OCI-LY3 (cell line): ENCODE measurements at regions not wholly inside any gene's neighbourhood (a gene's known extent, or its start where the extent isn't known, plus 50 kb on each side); places are given as distances from the start of the nearest gene placed in this dataset.

Experiments
- H2AFZ ChIP-seq: fragments of 200-600, 300-600 bp; shearing (Covaris generic); 2 replicates; pipeline ENCODE4 v1.6.0; 2014; ENCODE audit warnings: antibody characterized with exemption, low read depth, low read length
- H3K27ac ChIP-seq: fragments of 200-600, 300-600 bp; sonication (generic); 2 replicates; pipeline ENCODE4 v1.5.1; 2014; ENCODE audit warnings: mild to moderate bottlenecking, low read length, moderate library complexity, mixed read lengths
- H3K27me3 ChIP-seq: fragments of 200-600, 300-600 bp; sonication (generic); 2 replicates; pipeline ENCODE4 v1.6.1; 2014; ENCODE audit warnings: low read depth, low read length, mixed read lengths
- H3K36me3 ChIP-seq: fragments of 200-600, 300-600 bp; sonication (generic); replicated peaks from 2 replicates; pipeline ENCODE3; 2014; ENCODE audit warnings: low read depth, low read length, mixed read lengths
- H3K4me1 ChIP-seq: fragments of 300-600, 200-600 bp; sonication (generic); 2 replicates; pipeline ENCODE4 v1.6.1; 2014; ENCODE audit warnings: low read length, mixed read lengths
- H3K4me2 ChIP-seq: fragments of 200-600, 300-600 bp; sonication (generic); 2 replicates; pipeline ENCODE4 v1.6.1; 2014; ENCODE audit warnings: low read length, mixed read lengths
- H3K4me3 ChIP-seq: fragments of 300-600, 200-600 bp; sonication (generic); 2 replicates; pipeline ENCODE4 v1.5.1; 2014; ENCODE audit warnings: antibody characterized with exemption, mild to moderate bottlenecking, low read length, moderate library complexity
- H3K79me2 ChIP-seq: fragments of 300-600, 200-600 bp; shearing (Covaris generic); 2 replicates; pipeline ENCODE4 v1.6.1; 2014; ENCODE audit warnings: mild to moderate bottlenecking, low read length, mixed read lengths
- H3K9ac ChIP-seq: fragments of 300-600, 200-600 bp; shearing (Covaris generic); 2 replicates; pipeline ENCODE4 v1.6.0; 2014; ENCODE audit warnings: mild to moderate bottlenecking, low read length, moderate library complexity
- H3K9me3 ChIP-seq: fragments of 200-600, 300-600 bp; shearing (Covaris generic); 2 replicates; pipeline ENCODE4 v1.6.1; 2014; ENCODE audit warnings: low read length, mixed read lengths; ENCODE audit not compliant: insufficient read depth
- H4K20me1 ChIP-seq: fragments of 200-600, 300-600 bp; sonication (generic); 2 replicates; pipeline ENCODE4 v1.6.1; 2016; ENCODE audit warnings: low read length, mixed read lengths; ENCODE audit not compliant: insufficient read depth
- EZH2phosphoT487 ChIP-seq: fragments of 200-600 bp; shearing (Covaris generic); IDR thresholded peaks from 2 replicates; pipeline ENCODE4 v1.6.1; 2018; ENCODE audit warnings: antibody characterized with exemption, mixed run types, low read depth
- TF ChIP-seq, protein P1 (sequence below): fragments of 200-600, 300-600 bp; sonication (generic); IDR thresholded peaks from 2 replicates; pipeline ENCODE4 v1.5.1; 2014; ENCODE audit warnings: antibody characterized with exemption, low read length, low read depth

GRCh38 chr10:125325326-125325725 lies 165.0 kb upstream of the CTBP2 start:
- Histone ChIP-seq H3K4me2 (no peak overlapping the region), H4K20me1 (no peaks in the 10 kb centered on the region), H3K4me1 (no peaks in the 10 kb centered on the region), H3K27ac (no peak overlapping the region), H3K4me3 (no peak overlapping the region), H2AFZ (no peak overlapping the region), H3K36me3 (no peaks in the 10 kb centered on the region), H3K9ac (no peak overlapping the region), H3K79me2 (no peaks in the 10 kb centered on the region), H3K27me3 (no peaks in the 10 kb centered on the region), H3K9me3 (no peaks in the 10 kb centered on the region)
- TF ChIP-seq, protein P1, sequence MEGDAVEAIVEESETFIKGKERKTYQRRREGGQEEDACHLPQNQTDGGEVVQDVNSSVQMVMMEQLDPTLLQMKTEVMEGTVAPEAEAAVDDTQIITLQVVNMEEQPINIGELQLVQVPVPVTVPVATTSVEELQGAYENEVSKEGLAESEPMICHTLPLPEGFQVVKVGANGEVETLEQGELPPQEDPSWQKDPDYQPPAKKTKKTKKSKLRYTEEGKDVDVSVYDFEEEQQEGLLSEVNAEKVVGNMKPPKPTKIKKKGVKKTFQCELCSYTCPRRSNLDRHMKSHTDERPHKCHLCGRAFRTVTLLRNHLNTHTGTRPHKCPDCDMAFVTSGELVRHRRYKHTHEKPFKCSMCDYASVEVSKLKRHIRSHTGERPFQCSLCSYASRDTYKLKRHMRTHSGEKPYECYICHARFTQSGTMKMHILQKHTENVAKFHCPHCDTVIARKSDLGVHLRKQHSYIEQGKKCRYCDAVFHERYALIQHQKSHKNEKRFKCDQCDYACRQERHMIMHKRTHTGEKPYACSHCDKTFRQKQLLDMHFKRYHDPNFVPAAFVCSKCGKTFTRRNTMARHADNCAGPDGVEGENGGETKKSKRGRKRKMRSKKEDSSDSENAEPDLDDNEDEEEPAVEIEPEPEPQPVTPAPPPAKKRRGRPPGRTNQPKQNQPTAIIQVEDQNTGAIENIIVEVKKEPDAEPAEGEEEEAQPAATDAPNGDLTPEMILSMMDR = no peak
- TF ChIP-seq EZH2phosphoT487 = no peak

GRCh38 chr10:125316436-125316835 lies 156.1 kb upstream of the CTBP2 start:
- Histone ChIP-seq H3K4me2 (no peak overlapping the region), H3K79me2 (no peaks in the 10 kb centered on the region), H3K27ac (no peak overlapping the region), H4K20me1 (no peaks in the 10 kb centered on the region), H3K27me3 (no peaks in the 10 kb centered on the region), H3K4me3 (no peak overlapping the region), H3K9ac (no peak overlapping the region), H3K4me1 (no peaks in the 10 kb centered on the region), H2AFZ (no peak overlapping the region), H3K9me3 (no peaks in the 10 kb centered on the region), H3K36me3 (no peaks in the 10 kb centered on the region)
- TF ChIP-seq EZH2phosphoT487 = no peak
- TF ChIP-seq, protein P1 = no peak

GRCh38 chr10:125300937-125301336 lies 140.6 kb upstream of the CTBP2 start:
- H3K4me2 ChIP-seq = no peak overlapping the region
- H2AFZ ChIP-seq = no peak overlapping the region
- H3K4me1 ChIP-seq = no peaks in the 10 kb centered on the region
- no peaks in the 10 kb centered on the region for H3K9me3 ChIP-seq
- no peak overlapping the region for H3K4me3 ChIP-seq
- no peaks in the 10 kb centered on the region for H3K27me3 ChIP-seq
- no peaks in the 10 kb centered on the region for H3K79me2 ChIP-seq
- no peak overlapping the region for H3K27ac ChIP-seq
- no peak overlapping the region for H3K9ac ChIP-seq
- no peaks in the 10 kb centered on the region for H4K20me1 ChIP-seq
- TF ChIP-seq, protein P1 = no peak
- no peak for TF ChIP-seq EZH2phosphoT487
- H3K36me3 ChIP-seq = no peaks in the 10 kb centered on the region

- Histone ChIP-seq H3K27me3 (no peaks in the 10 kb centered on the region), H3K36me3 (no peaks in the 10 kb centered on the region), H3K4me3 (no peak overlapping the region), H2AFZ (no peak overlapping the region), H3K4me2 (no peak overlapping the region), H3K4me1 (no peaks in the 10 kb centered on the region), H3K79me2 (no peaks in the 10 kb centered on the region), H4K20me1 (no peaks in the 10 kb centered on the region), H3K27ac (no peak overlapping the region), H3K9me3 (no peaks in the 10 kb centered on the region), H3K9ac (no peak overlapping the region)
- no peak for TF ChIP-seq EZH2phosphoT487
- TF ChIP-seq, protein P1 = no peak
Measured at GRCh38 chr10:125299461-125299860, 139.1 kb upstream of the CTBP2 start.
